ENCODE measurements at regions not wholly inside any gene's neighbourhood (a gene's known extent, or its start where the extent isn't known, plus 50 kb on each side); places are given as distances from the start of the nearest gene placed in this dataset.
"Not testable (repeated sequence)": the region's sequence is repeated elsewhere in the genome, so short reads cannot be mapped to it uniquely, and the experiment has no call there.

- Mint-ChIP-seq H3K27ac (no peak overlapping the region), H3K4me1 (ENCODE audit: unreplicated experiment) (peaks cover 5% of the 10 kb centered on the region), H3K36me3 (no peaks in the 10 kb centered on the region), H3K4me3 (no peak overlapping the region), H3K9me3 (no peaks in the 10 kb centered on the region), H3K27me3 (no peaks in the 10 kb centered on the region)
- TF ChIP-seq CTCF (conservative IDR thresholded peaks at IDR 0.05), result no peak
- DNase-seq (ENCODE audit: extremely low spot score, unreplicated experiment), result no peak
Measured at GRCh38 chr7:104956753-104957450, 57.1 kb upstream of the KMT2E start.

- no peak for DNase-seq (ENCODE audit: extremely low spot score, unreplicated experiment)
- Mint-ChIP-seq H3K36me3 (no peaks in the 10 kb centered on the region), H3K4me3 (no peak overlapping the region), H3K27ac (no peak overlapping the region), H3K27me3 (no peaks in the 10 kb centered on the region), H3K9me3 (no peaks in the 10 kb centered on the region), H3K4me1 (ENCODE audit: unreplicated experiment) (peaks cover 5% of the 10 kb centered on the region)
- no peak for TF ChIP-seq CTCF (conservative IDR thresholded peaks at IDR 0.05)
Measured at GRCh38 chr7:104958371-104958865, 55.6 kb upstream of the KMT2E start.

- H3K36me3 Mint-ChIP-seq; DNase-seq (ENCODE audit: extremely low spot score, unreplicated experiment); H3K4me3 Mint-ChIP-seq; H3K27me3 Mint-ChIP-seq; H3K4me1 Mint-ChIP-seq (ENCODE audit: unreplicated experiment); H3K27ac Mint-ChIP-seq; H3K9me3 Mint-ChIP-seq: not testable (repeated sequence)
Measured at GRCh38 chr7:104959483-104959882, 54.5 kb upstream of the KMT2E start.

- no peak for TF ChIP-seq CTCF (conservative IDR thresholded peaks at IDR 0.05)
- Mint-ChIP-seq H3K4me1 (ENCODE audit: unreplicated experiment) (peaks cover 5% of the 10 kb centered on the region), H3K27me3 (no peaks in the 10 kb centered on the region), H3K4me3 (no peak overlapping the region), H3K27ac (no peak overlapping the region), H3K36me3 (no peaks in the 10 kb centered on the region), H3K9me3 (no peaks in the 10 kb centered on the region)
- no peak for DNase-seq (ENCODE audit: extremely low spot score, unreplicated experiment)
Measured at GRCh38 chr7:104960741-104961448, 53.1 kb upstream of the KMT2E start.

GRCh38 chr7:104961821-104962220 lies 52.2 kb upstream of the KMT2E start:
- H3K9me3 Mint-ChIP-seq, result no peaks in the 10 kb centered on the region
- no peak overlapping the region for H3K4me3 Mint-ChIP-seq
- TF ChIP-seq CTCF (conservative IDR thresholded peaks at IDR 0.05), result no peak
- H3K4me1 Mint-ChIP-seq (ENCODE audit: unreplicated experiment), result peaks cover 5% of the 10 kb centered on the region
- no peaks in the 10 kb centered on the region for H3K36me3 Mint-ChIP-seq
- no peak overlapping the region for H3K27ac Mint-ChIP-seq
- H3K27me3 Mint-ChIP-seq, result no peaks in the 10 kb centered on the region
- DNase-seq (ENCODE audit: extremely low spot score, unreplicated experiment), result no peak

GRCh38 chr7:104962781-104963180 lies 51.2 kb upstream of the KMT2E start:
- no peaks in the 10 kb centered on the region for H3K36me3 Mint-ChIP-seq
- no peak for TF ChIP-seq CTCF (conservative IDR thresholded peaks at IDR 0.05)
- H3K9me3 Mint-ChIP-seq, result no peaks in the 10 kb centered on the region
- DNase-seq (ENCODE audit: extremely low spot score, unreplicated experiment), result no peak
- H3K27me3 Mint-ChIP-seq, result no peaks in the 10 kb centered on the region
- H3K4me1 Mint-ChIP-seq (ENCODE audit: unreplicated experiment), result peaks cover 5% of the 10 kb centered on the region
- H3K4me3 Mint-ChIP-seq, result no peak overlapping the region
- no peak overlapping the region for H3K27ac Mint-ChIP-seq
